ENCODE measurements at regions not wholly inside any gene's neighbourhood (a gene's known extent, or its start where the extent isn't known, plus 50 kb on each side); places are given as distances from the start of the nearest gene placed in this dataset.

DNA sequence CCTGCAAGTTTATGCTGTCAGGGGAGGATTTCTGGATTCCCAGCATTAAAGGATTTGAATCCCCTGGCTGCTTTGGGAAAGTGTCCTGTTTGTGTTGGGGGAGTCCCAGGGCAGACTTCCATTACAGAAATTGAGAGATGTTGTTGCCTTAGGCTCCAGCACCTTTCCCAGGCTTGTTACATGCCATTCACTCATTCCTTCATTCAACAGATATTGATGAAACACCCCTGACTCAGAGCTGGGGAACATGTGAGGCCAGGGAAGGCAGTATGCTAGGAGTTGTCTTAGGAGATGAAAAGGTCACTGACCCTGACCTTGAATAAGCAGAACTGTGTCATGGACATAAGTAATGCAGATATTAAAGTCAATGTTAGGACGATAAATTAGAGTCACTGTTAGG, 161.7 kb downstream of the NTMT2 start:
- TF ChIP-seq, protein P1, sequence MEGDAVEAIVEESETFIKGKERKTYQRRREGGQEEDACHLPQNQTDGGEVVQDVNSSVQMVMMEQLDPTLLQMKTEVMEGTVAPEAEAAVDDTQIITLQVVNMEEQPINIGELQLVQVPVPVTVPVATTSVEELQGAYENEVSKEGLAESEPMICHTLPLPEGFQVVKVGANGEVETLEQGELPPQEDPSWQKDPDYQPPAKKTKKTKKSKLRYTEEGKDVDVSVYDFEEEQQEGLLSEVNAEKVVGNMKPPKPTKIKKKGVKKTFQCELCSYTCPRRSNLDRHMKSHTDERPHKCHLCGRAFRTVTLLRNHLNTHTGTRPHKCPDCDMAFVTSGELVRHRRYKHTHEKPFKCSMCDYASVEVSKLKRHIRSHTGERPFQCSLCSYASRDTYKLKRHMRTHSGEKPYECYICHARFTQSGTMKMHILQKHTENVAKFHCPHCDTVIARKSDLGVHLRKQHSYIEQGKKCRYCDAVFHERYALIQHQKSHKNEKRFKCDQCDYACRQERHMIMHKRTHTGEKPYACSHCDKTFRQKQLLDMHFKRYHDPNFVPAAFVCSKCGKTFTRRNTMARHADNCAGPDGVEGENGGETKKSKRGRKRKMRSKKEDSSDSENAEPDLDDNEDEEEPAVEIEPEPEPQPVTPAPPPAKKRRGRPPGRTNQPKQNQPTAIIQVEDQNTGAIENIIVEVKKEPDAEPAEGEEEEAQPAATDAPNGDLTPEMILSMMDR (IDR thresholded peaks at IDR 0.05) = no peak
- no peak for TF ChIP-seq POLR2A (IDR thresholded peaks at IDR 0.05)
